ENCODE measurements at regions not wholly inside any gene's neighbourhood (a gene's known extent, or its start where the extent isn't known, plus 50 kb on each side); places are given as distances from the start of the nearest gene placed in this dataset.

- no peak for TF ChIP-seq CTCF (IDR thresholded peaks at IDR 0.05; ENCODE audit: insufficient read depth, low read length)
- H3K4me3 ChIP-seq (ENCODE audit: low read depth, low read length), result no peak overlapping the region
- no peak for DNase-seq (ENCODE audit: low read depth)
Measured at GRCh38 chr14:87082917-87083316, 910.1 kb downstream of the GALC start.

- DNase-seq (ENCODE audit: low read depth), result no peak
- TF ChIP-seq CTCF (IDR thresholded peaks at IDR 0.05; ENCODE audit: insufficient read depth, low read length), result no peak
- no peak overlapping the region for H3K4me3 ChIP-seq (ENCODE audit: low read depth, low read length)
Measured at GRCh38 chr14:87081004-87081403, 912.0 kb downstream of the GALC start.

- no peak overlapping the region for H3K4me3 ChIP-seq (ENCODE audit: low read depth, low read length)
- DNase-seq (ENCODE audit: low read depth), result no peak
- no peak for TF ChIP-seq CTCF (IDR thresholded peaks at IDR 0.05; ENCODE audit: insufficient read depth, low read length)
Measured at GRCh38 chr14:87080146-87080545, 912.8 kb downstream of the GALC start.

GRCh38 chr14:87079416-87079815 lies 913.6 kb downstream of the GALC start:
- no peak for DNase-seq (ENCODE audit: low read depth)
- no peak for TF ChIP-seq CTCF (IDR thresholded peaks at IDR 0.05; ENCODE audit: insufficient read depth, low read length)
- no peak overlapping the region for H3K4me3 ChIP-seq (ENCODE audit: low read depth, low read length)

- H3K4me3 ChIP-seq (ENCODE audit: low read depth, low read length), result no peak overlapping the region
- no peak for TF ChIP-seq CTCF (IDR thresholded peaks at IDR 0.05; ENCODE audit: insufficient read depth, low read length)
- no peak for DNase-seq (ENCODE audit: low read depth)
Measured at GRCh38 chr14:87076922-87077321, 916.1 kb downstream of the GALC start.

- no peak overlapping the region for H3K4me3 ChIP-seq (ENCODE audit: low read depth, low read length)
- TF ChIP-seq CTCF (IDR thresholded peaks at IDR 0.05; ENCODE audit: insufficient read depth, low read length), result no peak
- DNase-seq (ENCODE audit: low read depth), result no peak
Measured at GRCh38 chr14:87076146-87076545, 916.8 kb downstream of the GALC start.

GRCh38 chr14:87073880-87074570 lies 919.0 kb downstream of the GALC start:
- no peak for DNase-seq (ENCODE audit: low read depth)
- no peak for TF ChIP-seq CTCF (IDR thresholded peaks at IDR 0.05; ENCODE audit: insufficient read depth, low read length)

More at GRCh38 chr14:87073880-87074570, 919.0 kb downstream of the GALC start:
- H3K4me3 ChIP-seq (ENCODE audit: low read depth, low read length), result no peak overlapping the region
